Keratinocyte (primary cell): ENCODE measurements at regions not wholly inside any gene's neighbourhood (a gene's known extent, or its start where the extent isn't known, plus 50 kb on each side); places are given as distances from the start of the nearest gene placed in this dataset.

ENCODE experiments used
- DNase-seq: peaks from one replicate; pipeline ENCODE4 v3.0.0-alpha.2; 2011; ENCODE audit warnings: low read depth, missing footprints, low spot score
- FAIRE-seq: peaks from 2 replicates; lab custom pipeline; 2011; peaks lifted over from hg19 to GRCh38; lab: Jason Lieb, UNC
- H2AFZ ChIP-seq: 2 replicates; pipeline ENCODE4 v1.6.0; 2012; ENCODE audit warnings: low read length, control low read depth, inconsistent platforms; ENCODE audit not compliant: control insufficient read depth
- H3K27ac ChIP-seq: 2 replicates; pipeline ENCODE4 v1.5.1; 2011; ENCODE audit warnings: low read length; ENCODE audit not compliant: control insufficient read depth, insufficient read depth
- H3K27me3 ChIP-seq: 3 replicates; pipeline ENCODE4 v1.6.0; 2011; ENCODE audit warnings: low read length; ENCODE audit not compliant: control insufficient read depth, insufficient read depth; ENCODE audit errors: extremely low read depth
- H3K36me3 ChIP-seq, 2 experiments: 2 replicates in 1 of 2; 3 replicates in 1 of 2; pipeline ENCODE4 v1.5.1; 2011; ENCODE audit warnings: low read length in 2 of 2, mild to moderate bottlenecking in 1 of 2; ENCODE audit not compliant: control insufficient read depth in 2 of 2, insufficient read depth in 2 of 2; ENCODE audit errors: extremely low read depth in 1 of 2
- H3K4me1 ChIP-seq: 3 replicates; pipeline ENCODE4 v1.5.1; 2011; ENCODE audit warnings: low read length; ENCODE audit not compliant: control insufficient read depth, insufficient read depth; ENCODE audit errors: extremely low read depth
- H3K4me2 ChIP-seq: 3 replicates; pipeline ENCODE4 v1.6.0; 2011; ENCODE audit warnings: low read depth, low read length; ENCODE audit not compliant: control insufficient read depth, insufficient read depth; ENCODE audit errors: extremely low read depth
- H3K4me3 ChIP-seq, 3 experiments: fragments of 200-600 bp in 1 of 3; sonication (generic) in 1 of 3; 2 replicates in 2 of 3; 3 replicates in 1 of 3; pipeline ENCODE4 v1.5.1; 2011 to 2016; ENCODE audit warnings: low read length in 3 of 3, mild to moderate bottlenecking in 3 of 3, control low read depth in 2 of 3, inconsistent platforms in 1 of 3, low read depth in 1 of 3, mixed read lengths in 1 of 3, mixed run types in 1 of 3, moderate library complexity in 1 of 3; ENCODE audit not compliant: control insufficient read depth in 2 of 3, insufficient read depth in 2 of 3; ENCODE audit errors: extremely low read depth in 1 of 3
- H3K79me2 ChIP-seq: 2 replicates; pipeline ENCODE4 v1.6.0; 2012; ENCODE audit warnings: low read length; ENCODE audit not compliant: control insufficient read depth, insufficient read depth
- H3K9ac ChIP-seq: 3 replicates; pipeline ENCODE4 v1.6.0; 2011; ENCODE audit warnings: low read length; ENCODE audit not compliant: control insufficient read depth, insufficient read depth; ENCODE audit errors: extremely low read depth
- H3K9me1 ChIP-seq: 3 replicates; pipeline ENCODE4 v1.6.0; 2011; ENCODE audit warnings: low read length; ENCODE audit not compliant: control insufficient read depth, insufficient read depth; ENCODE audit errors: extremely low read depth
- H3K9me3 ChIP-seq: 2 replicates; pipeline ENCODE4 v1.5.1; 2012; ENCODE audit warnings: low read depth, low read length; ENCODE audit not compliant: control insufficient read depth
- H4K20me1 ChIP-seq: 3 replicates; pipeline ENCODE4 v1.6.0; 2011; ENCODE audit warnings: low read length; ENCODE audit not compliant: control insufficient read depth, insufficient read depth; ENCODE audit errors: extremely low read depth
- EZH2 ChIP-seq: IDR thresholded peaks from one replicate; pipeline ENCODE4 v1.6.1; 2012; ENCODE audit warnings: inconsistent platforms, mild to moderate bottlenecking, low read length, moderate library complexity
- dilution Hi-C: fragments of 300-500 bp; cut with MboI; formaldehyde crosslinking; loops from one replicate; pipeline ENCODE4 v1.7.0; 2020; ENCODE audit warnings: low sequenced_read_pairs; ENCODE audit not compliant: extremely low pct_ligation_motif_present
- TF ChIP-seq, protein P1 (sequence below), 3 experiments: IDR thresholded peaks in 1 of 3; conservative IDR thresholded peaks in 1 of 3; optimal IDR thresholded peaks in 1 of 3; 2 replicates in 2 of 3; 3 replicates in 1 of 3; pipeline versions ENCODE3 to v1.5.1; 2011; ENCODE audit warnings: low read length in 3 of 3, mild to moderate bottlenecking in 3 of 3, moderate library complexity in 2 of 3, control low read depth in 1 of 3, inconsistent platforms in 1 of 3; ENCODE audit not compliant: insufficient read depth in 2 of 3; ENCODE audit errors: extremely low read depth in 1 of 3

GRCh38 chr1:82214606-82215005, 413.9 kb downstream of the ADGRL2 start:
- H3K4me2 ChIP-seq = no peak overlapping the region
- H3K27ac ChIP-seq = no peak overlapping the region
- H3K36me3 ChIP-seq = no peaks in the 10 kb centered on the region
- H3K27me3 ChIP-seq = no peaks in the 10 kb centered on the region
- DNase-seq = no peak
- no peak for FAIRE-seq
- H3K4me1 ChIP-seq = no peaks in the 10 kb centered on the region
- H3K4me3 ChIP-seq = no peak overlapping the region
- dilution Hi-C loops = no loop called here
- H2AFZ ChIP-seq = no peak overlapping the region
- H4K20me1 ChIP-seq = no peaks in the 10 kb centered on the region
- H3K9me1 ChIP-seq = no peaks in the 10 kb centered on the region
- H3K9ac ChIP-seq = no peak overlapping the region
- H3K9me3 ChIP-seq = no peaks in the 10 kb centered on the region
- no peak for TF ChIP-seq EZH2
- TF ChIP-seq, protein P1, sequence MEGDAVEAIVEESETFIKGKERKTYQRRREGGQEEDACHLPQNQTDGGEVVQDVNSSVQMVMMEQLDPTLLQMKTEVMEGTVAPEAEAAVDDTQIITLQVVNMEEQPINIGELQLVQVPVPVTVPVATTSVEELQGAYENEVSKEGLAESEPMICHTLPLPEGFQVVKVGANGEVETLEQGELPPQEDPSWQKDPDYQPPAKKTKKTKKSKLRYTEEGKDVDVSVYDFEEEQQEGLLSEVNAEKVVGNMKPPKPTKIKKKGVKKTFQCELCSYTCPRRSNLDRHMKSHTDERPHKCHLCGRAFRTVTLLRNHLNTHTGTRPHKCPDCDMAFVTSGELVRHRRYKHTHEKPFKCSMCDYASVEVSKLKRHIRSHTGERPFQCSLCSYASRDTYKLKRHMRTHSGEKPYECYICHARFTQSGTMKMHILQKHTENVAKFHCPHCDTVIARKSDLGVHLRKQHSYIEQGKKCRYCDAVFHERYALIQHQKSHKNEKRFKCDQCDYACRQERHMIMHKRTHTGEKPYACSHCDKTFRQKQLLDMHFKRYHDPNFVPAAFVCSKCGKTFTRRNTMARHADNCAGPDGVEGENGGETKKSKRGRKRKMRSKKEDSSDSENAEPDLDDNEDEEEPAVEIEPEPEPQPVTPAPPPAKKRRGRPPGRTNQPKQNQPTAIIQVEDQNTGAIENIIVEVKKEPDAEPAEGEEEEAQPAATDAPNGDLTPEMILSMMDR (optimal IDR thresholded peaks at IDR 0.05 in 1 of 3, IDR thresholded peaks at IDR 0.05 in 1 of 3, conservative IDR thresholded peaks at IDR 0.05 in 1 of 3; ENCODE audit: extremely low read depth in 1 of 3, insufficient read depth in 2 of 3, low read length in 3 of 3) = no peak
- H3K79me2 ChIP-seq = no peaks in the 10 kb centered on the region

DNA sequence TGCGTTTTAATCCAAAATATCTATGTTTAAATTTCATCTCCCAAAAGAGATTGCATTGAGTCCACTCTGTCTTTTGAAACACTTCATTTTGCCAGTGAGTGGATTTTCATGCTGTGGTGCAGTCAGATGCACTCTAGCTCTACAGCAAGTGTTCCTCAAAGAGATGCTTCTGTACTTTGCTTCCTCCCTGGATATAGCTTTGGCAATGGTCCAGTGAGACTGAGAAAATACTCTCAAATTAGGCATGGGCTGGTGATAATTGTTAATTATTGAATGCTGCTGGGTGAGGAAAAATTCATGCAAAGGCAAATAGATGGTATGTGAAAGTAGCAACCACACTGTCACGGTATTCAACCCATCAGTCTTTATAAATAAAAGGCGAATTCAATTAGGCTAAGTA, 396.9 kb downstream of the ADGRL2 start:
- dilution Hi-C loops = no loop called here
- H3K79me2 ChIP-seq = no peaks in the 10 kb centered on the region
- H3K4me1 ChIP-seq = no peaks in the 10 kb centered on the region
- H3K4me2 ChIP-seq = no peak overlapping the region
- H2AFZ ChIP-seq = no peak overlapping the region
- no peaks in the 10 kb centered on the region for H3K27me3 ChIP-seq
- no peak overlapping the region for H3K4me3 ChIP-seq
- no peak overlapping the region for H3K27ac ChIP-seq
- FAIRE-seq (no peak), DNase-seq (no peak)
- no peak overlapping the region for H3K9ac ChIP-seq
- H3K9me1 ChIP-seq = no peaks in the 10 kb centered on the region
- H3K36me3 ChIP-seq = no peaks in the 10 kb centered on the region
- H4K20me1 ChIP-seq = no peaks in the 10 kb centered on the region
- TF ChIP-seq, protein P1 (optimal IDR thresholded peaks at IDR 0.05 in 1 of 3, IDR thresholded peaks at IDR 0.05 in 1 of 3, conservative IDR thresholded peaks at IDR 0.05 in 1 of 3; ENCODE audit: extremely low read depth in 1 of 3, insufficient read depth in 2 of 3, low read length in 3 of 3) = no peak
- TF ChIP-seq EZH2 = no peak
- H3K9me3 ChIP-seq = no peaks in the 10 kb centered on the region
